ENCODE measurements at regions not wholly inside any gene's neighbourhood (a gene's known extent, or its start where the extent isn't known, plus 50 kb on each side); places are given as distances from the start of the nearest gene placed in this dataset.
A peak's percentile ranks its signal among the peaks of the same experiment; 100 is the strongest.

- no peak for DNase-seq
- peaks cover 0 to 15% (median 3%) of the 10 kb centered on the region in 4 donors for H3K4me1 ChIP-seq
- no peaks in the 10 kb centered on the region for H3K27me3 ChIP-seq
- H3K27ac ChIP-seq: peak overlapping the region in 1 of 4 donors; percentile 56
- 36% methylated on average over 1 of the region's 1 CpG; no CpG with 5 or more reads in 1 of the 2 donors for WGBS, 2 donors (ENCODE audit: low coverage in 1 of 2)
- in situ Hi-C loops (cut with MboI; ENCODE audit: low pct_ligation_motif_present in 1 of 4, low pct_unique_long_range_greater_than_20kb in 1 of 4, low sequenced_read_pairs in 3 of 4): no loop called here
- no peaks in the 10 kb centered on the region for H3K36me3 ChIP-seq
- intact Hi-C loops (cut with DNase I; ENCODE audit: low total_unique reads): no loop called here
- H3K4me3 ChIP-seq: no peak overlapping the region
- no peaks in the 10 kb centered on the region for H3K9me3 ChIP-seq
- TF ChIP-seq POLR2A (IDR thresholded peaks at IDR 0.05): no peak
- TF ChIP-seq EP300 (IDR thresholded peaks at IDR 0.05; ENCODE audit: low read depth): no peak
- TF ChIP-seq CTCF (IDR thresholded peaks at IDR 0.05): no peak
- no peak for TF ChIP-seq POLR2AphosphoS5 (IDR thresholded peaks at IDR 0.05)
Measured at GRCh38 chr9:84062538-84062937, 81.9 kb downstream of the RMI1 start.

GRCh38 chr9:84067821-84068220 lies 87.2 kb downstream of the RMI1 start:
- H3K4me1 ChIP-seq: no peaks in the 10 kb centered on the region
- no peaks in the 10 kb centered on the region for H3K9me3 ChIP-seq
- TF ChIP-seq EP300 (IDR thresholded peaks at IDR 0.05; ENCODE audit: low read depth) (no peak), CTCF (IDR thresholded peaks at IDR 0.05) (no peak), POLR2AphosphoS5 (IDR thresholded peaks at IDR 0.05) (no peak), POLR2A (IDR thresholded peaks at IDR 0.05) (no peak)
- no peaks in the 10 kb centered on the region for H3K36me3 ChIP-seq
- in situ Hi-C loops (cut with MboI; ENCODE audit: low pct_ligation_motif_present in 1 of 4, low pct_unique_long_range_greater_than_20kb in 1 of 4, low sequenced_read_pairs in 3 of 4) (no loop called here), intact Hi-C loops (cut with DNase I; ENCODE audit: low total_unique reads) (loop anchor here (2.0 kb wide), 1 partner anchor 53 kb away; no protein-coding TSS in a partner anchor)
- H3K27ac ChIP-seq: no peak overlapping the region
- WGBS, 2 donors (ENCODE audit: low coverage in 1 of 2): 91 to 93% methylated on average over 2 of the region's 2 CpGs
- H3K27me3 ChIP-seq: no peaks in the 10 kb centered on the region
- no peak for DNase-seq
- no peak overlapping the region for H3K4me3 ChIP-seq

GRCh38 chr9:84068872-84069271 lies 88.3 kb downstream of the RMI1 start:
- intact Hi-C loops (cut with DNase I; ENCODE audit: low total_unique reads): loop anchor here (2.0 kb wide), 1 partner anchor 54 kb away; no protein-coding TSS in a partner anchor
- no peaks in the 10 kb centered on the region for H3K27me3 ChIP-seq
- no peaks in the 10 kb centered on the region for H3K36me3 ChIP-seq
- DNase-seq: no peak
- in situ Hi-C loops (cut with MboI; ENCODE audit: low pct_ligation_motif_present in 1 of 4, low pct_unique_long_range_greater_than_20kb in 1 of 4, low sequenced_read_pairs in 3 of 4): no loop called here
- no peak overlapping the region for H3K27ac ChIP-seq
- no peaks in the 10 kb centered on the region for H3K4me1 ChIP-seq
- H3K9me3 ChIP-seq: no peaks in the 10 kb centered on the region
- WGBS, 2 donors (ENCODE audit: low coverage in 1 of 2): 69 to 78% methylated on average over 5 of the region's 5 CpGs
- H3K4me3 ChIP-seq: no peak overlapping the region
- no peak for TF ChIP-seq EP300 (IDR thresholded peaks at IDR 0.05; ENCODE audit: low read depth)
- TF ChIP-seq POLR2A (IDR thresholded peaks at IDR 0.05): no peak
- no peak for TF ChIP-seq CTCF (IDR thresholded peaks at IDR 0.05)
- no peak for TF ChIP-seq POLR2AphosphoS5 (IDR thresholded peaks at IDR 0.05)

GRCh38 chr9:84070590-84070989 lies 90.0 kb downstream of the RMI1 start:
- WGBS, 2 donors (ENCODE audit: low coverage in 1 of 2): 74 to 88% methylated on average over 3 to 8 of the region's 8 CpGs
- in situ Hi-C loops (cut with MboI; ENCODE audit: low pct_ligation_motif_present in 1 of 4, low pct_unique_long_range_greater_than_20kb in 1 of 4, low sequenced_read_pairs in 3 of 4): no loop called here

More at GRCh38 chr9:84070590-84070989, 90.0 kb downstream of the RMI1 start:
- Histone ChIP-seq H3K27ac (no peak overlapping the region), H3K4me1 (no peaks in the 10 kb centered on the region), H3K27me3 (no peaks in the 10 kb centered on the region), H3K9me3 (no peaks in the 10 kb centered on the region), H3K4me3 (no peak overlapping the region), H3K36me3 (no peaks in the 10 kb centered on the region)
- intact Hi-C loops (cut with DNase I; ENCODE audit: low total_unique reads): no loop called here
- no peak for DNase-seq
- no peak for TF ChIP-seq CTCF (IDR thresholded peaks at IDR 0.05)
